ENCODE measurements at regions not wholly inside any gene's neighbourhood (a gene's known extent, or its start where the extent isn't known, plus 50 kb on each side); places are given as distances from the start of the nearest gene placed in this dataset.

GRCh38 chr2:21194147-21194546 lies 70.4 kb downstream of the TDRD15 start:
- TF ChIP-seq, protein P1, sequence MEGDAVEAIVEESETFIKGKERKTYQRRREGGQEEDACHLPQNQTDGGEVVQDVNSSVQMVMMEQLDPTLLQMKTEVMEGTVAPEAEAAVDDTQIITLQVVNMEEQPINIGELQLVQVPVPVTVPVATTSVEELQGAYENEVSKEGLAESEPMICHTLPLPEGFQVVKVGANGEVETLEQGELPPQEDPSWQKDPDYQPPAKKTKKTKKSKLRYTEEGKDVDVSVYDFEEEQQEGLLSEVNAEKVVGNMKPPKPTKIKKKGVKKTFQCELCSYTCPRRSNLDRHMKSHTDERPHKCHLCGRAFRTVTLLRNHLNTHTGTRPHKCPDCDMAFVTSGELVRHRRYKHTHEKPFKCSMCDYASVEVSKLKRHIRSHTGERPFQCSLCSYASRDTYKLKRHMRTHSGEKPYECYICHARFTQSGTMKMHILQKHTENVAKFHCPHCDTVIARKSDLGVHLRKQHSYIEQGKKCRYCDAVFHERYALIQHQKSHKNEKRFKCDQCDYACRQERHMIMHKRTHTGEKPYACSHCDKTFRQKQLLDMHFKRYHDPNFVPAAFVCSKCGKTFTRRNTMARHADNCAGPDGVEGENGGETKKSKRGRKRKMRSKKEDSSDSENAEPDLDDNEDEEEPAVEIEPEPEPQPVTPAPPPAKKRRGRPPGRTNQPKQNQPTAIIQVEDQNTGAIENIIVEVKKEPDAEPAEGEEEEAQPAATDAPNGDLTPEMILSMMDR (IDR thresholded peaks at IDR 0.05; ENCODE audit: low read depth, low read length, poor library complexity, severe bottlenecking) = no peak
- TF ChIP-seq EZH2phosphoT487 (IDR thresholded peaks at IDR 0.05; ENCODE audit: borderline replicate concordance, low read length) = no peak
- no peaks in the 10 kb centered on the region for H3F3A ChIP-seq (ENCODE audit: control insufficient read depth, insufficient read depth)
- H3K9me2 ChIP-seq (replicated peaks; ENCODE audit: control insufficient read depth, low read length) = no peaks in the 10 kb centered on the region
- H3K36me3 ChIP-seq (ENCODE audit: control insufficient read depth, low read length) = no peaks in the 10 kb centered on the region
- no peak overlapping the region for H3K27ac ChIP-seq (ENCODE audit: low read depth, low read length)
- no peaks in the 10 kb centered on the region for H3K4me1 ChIP-seq (ENCODE audit: control insufficient read depth, low read length)
- no peaks in the 10 kb centered on the region for H3K79me2 ChIP-seq (ENCODE audit: control insufficient read depth, low read length)
- H3K9me3 ChIP-seq (ENCODE audit: control insufficient read depth, insufficient read depth, low read length) = no peaks in the 10 kb centered on the region
- H3K27me3 ChIP-seq (ENCODE audit: control insufficient read depth, low read length) = no peaks in the 10 kb centered on the region
- no peak overlapping the region for H3K4me2 ChIP-seq (ENCODE audit: low read length)
- no peaks in the 10 kb centered on the region for H4K20me1 ChIP-seq (ENCODE audit: control insufficient read depth, insufficient read depth, low read depth, low read length)
- H3K4me3 ChIP-seq (ENCODE audit: low read length) = no peak overlapping the region

GRCh38 chr2:21194858-21195271 lies 71.1 kb downstream of the TDRD15 start:
- H3K36me3 ChIP-seq (ENCODE audit: control insufficient read depth, low read length) = no peaks in the 10 kb centered on the region
- H3K79me2 ChIP-seq (ENCODE audit: control insufficient read depth, low read length) = no peaks in the 10 kb centered on the region
- no peaks in the 10 kb centered on the region for H3K27me3 ChIP-seq (ENCODE audit: control insufficient read depth, low read length)
- no peak overlapping the region for H3K4me3 ChIP-seq (ENCODE audit: low read length)
- TF ChIP-seq, protein P1 (IDR thresholded peaks at IDR 0.05; ENCODE audit: low read depth, low read length, poor library complexity, severe bottlenecking) = no peak
- TF ChIP-seq EZH2phosphoT487 (IDR thresholded peaks at IDR 0.05; ENCODE audit: borderline replicate concordance, low read length) = no peak
- no peak overlapping the region for H3K4me2 ChIP-seq (ENCODE audit: low read length)
- H3F3A ChIP-seq (ENCODE audit: control insufficient read depth, insufficient read depth) = no peaks in the 10 kb centered on the region
- no peaks in the 10 kb centered on the region for H3K4me1 ChIP-seq (ENCODE audit: control insufficient read depth, low read length)
- H3K9me2 ChIP-seq (replicated peaks; ENCODE audit: control insufficient read depth, low read length) = no peaks in the 10 kb centered on the region
- H3K9me3 ChIP-seq (ENCODE audit: control insufficient read depth, insufficient read depth, low read length) = no peaks in the 10 kb centered on the region
- no peaks in the 10 kb centered on the region for H4K20me1 ChIP-seq (ENCODE audit: control insufficient read depth, insufficient read depth, low read depth, low read length)
- no peak overlapping the region for H3K27ac ChIP-seq (ENCODE audit: low read depth, low read length)

DNA sequence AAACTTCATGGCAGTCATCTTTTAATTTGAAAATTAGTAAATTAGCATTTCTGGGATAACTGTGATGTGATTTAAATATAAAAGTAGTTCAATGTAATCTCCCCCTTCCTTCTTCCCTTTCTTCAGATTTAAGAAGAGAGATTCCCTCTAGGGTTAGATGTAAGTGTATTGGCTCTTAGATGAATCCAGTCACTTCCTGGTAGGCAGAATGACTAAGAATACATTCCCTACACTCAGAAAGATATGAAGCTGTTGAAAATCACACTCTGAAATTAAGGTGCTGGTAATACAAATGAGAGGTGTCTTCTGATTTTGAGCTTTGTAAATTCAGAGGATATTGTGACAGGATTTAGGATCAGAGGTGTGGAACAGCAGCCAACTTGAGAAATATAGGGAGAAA lies 71.6 kb downstream of the TDRD15 start:
- no peak overlapping the region for H3K27ac ChIP-seq (ENCODE audit: low read depth, low read length)

More for the DNA sequence above, 71.6 kb downstream of the TDRD15 start:
- Histone ChIP-seq H3K4me2 (ENCODE audit: low read length) (no peak overlapping the region), H3K9me3 (ENCODE audit: control insufficient read depth, insufficient read depth, low read length) (no peaks in the 10 kb centered on the region), H3K4me3 (ENCODE audit: low read length) (no peak overlapping the region), H3K27me3 (ENCODE audit: control insufficient read depth, low read length) (no peaks in the 10 kb centered on the region), H3K36me3 (ENCODE audit: control insufficient read depth, low read length) (no peaks in the 10 kb centered on the region), H3K4me1 (ENCODE audit: control insufficient read depth, low read length) (no peaks in the 10 kb centered on the region), H3K79me2 (ENCODE audit: control insufficient read depth, low read length) (no peaks in the 10 kb centered on the region), H4K20me1 (ENCODE audit: control insufficient read depth, insufficient read depth, low read depth, low read length) (no peaks in the 10 kb centered on the region), H3K9me2 (replicated peaks; ENCODE audit: control insufficient read depth, low read length) (no peaks in the 10 kb centered on the region), H3F3A (ENCODE audit: control insufficient read depth, insufficient read depth) (no peaks in the 10 kb centered on the region)
- TF ChIP-seq, protein P1 (IDR thresholded peaks at IDR 0.05; ENCODE audit: low read depth, low read length, poor library complexity, severe bottlenecking) = no peak
- no peak for TF ChIP-seq EZH2phosphoT487 (IDR thresholded peaks at IDR 0.05; ENCODE audit: borderline replicate concordance, low read length)
